ENCODE measurements at regions not wholly inside any gene's neighbourhood (a gene's known extent, or its start where the extent isn't known, plus 50 kb on each side); places are given as distances from the start of the nearest gene placed in this dataset.

- TF ChIP-seq POLR2AphosphoS5 (IDR thresholded peaks at IDR 0.05; ENCODE audit: low read depth) (no peak), GABPA (IDR thresholded peaks at IDR 0.05; ENCODE audit: low read depth) (no peak), REST (IDR thresholded peaks at IDR 0.05; ENCODE audit: insufficient replicate concordance, low read depth) (no peak), SPI1 (IDR thresholded peaks at IDR 0.05; ENCODE audit: borderline replicate concordance, low read depth) (no peak)
- TF ChIP-seq, protein P1, sequence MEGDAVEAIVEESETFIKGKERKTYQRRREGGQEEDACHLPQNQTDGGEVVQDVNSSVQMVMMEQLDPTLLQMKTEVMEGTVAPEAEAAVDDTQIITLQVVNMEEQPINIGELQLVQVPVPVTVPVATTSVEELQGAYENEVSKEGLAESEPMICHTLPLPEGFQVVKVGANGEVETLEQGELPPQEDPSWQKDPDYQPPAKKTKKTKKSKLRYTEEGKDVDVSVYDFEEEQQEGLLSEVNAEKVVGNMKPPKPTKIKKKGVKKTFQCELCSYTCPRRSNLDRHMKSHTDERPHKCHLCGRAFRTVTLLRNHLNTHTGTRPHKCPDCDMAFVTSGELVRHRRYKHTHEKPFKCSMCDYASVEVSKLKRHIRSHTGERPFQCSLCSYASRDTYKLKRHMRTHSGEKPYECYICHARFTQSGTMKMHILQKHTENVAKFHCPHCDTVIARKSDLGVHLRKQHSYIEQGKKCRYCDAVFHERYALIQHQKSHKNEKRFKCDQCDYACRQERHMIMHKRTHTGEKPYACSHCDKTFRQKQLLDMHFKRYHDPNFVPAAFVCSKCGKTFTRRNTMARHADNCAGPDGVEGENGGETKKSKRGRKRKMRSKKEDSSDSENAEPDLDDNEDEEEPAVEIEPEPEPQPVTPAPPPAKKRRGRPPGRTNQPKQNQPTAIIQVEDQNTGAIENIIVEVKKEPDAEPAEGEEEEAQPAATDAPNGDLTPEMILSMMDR (IDR thresholded peaks at IDR 0.05; ENCODE audit: insufficient read depth, low read length): no peak
- H3K27ac ChIP-seq (replicated peaks): no peak overlapping the region
- H3K27me3 ChIP-seq (ENCODE audit: insufficient read depth, poor library complexity, severe bottlenecking): no peaks in the 10 kb centered on the region
- no peak overlapping the region for H3K4me3 ChIP-seq (replicated peaks; ENCODE audit: insufficient read depth, low read length)
- DNase-seq (ENCODE audit: low read depth in 1 of 2, low spot score in 1 of 2): no peak
Measured at GRCh38 chrX:74018253-74018652, 165.7 kb upstream of the XIST start.

- Histone ChIP-seq H3K27me3 (ENCODE audit: insufficient read depth, poor library complexity, severe bottlenecking) (no peaks in the 10 kb centered on the region), H3K4me3 (replicated peaks; ENCODE audit: insufficient read depth, low read length) (no peak overlapping the region), H3K27ac (replicated peaks) (no peak overlapping the region)
- peak; percentile 15 to 72 for DNase-seq (ENCODE audit: low read depth in 1 of 2, low spot score in 1 of 2)
- TF ChIP-seq POLR2AphosphoS5 (IDR thresholded peaks at IDR 0.05; ENCODE audit: low read depth): no peak
- TF ChIP-seq, protein P1 (IDR thresholded peaks at IDR 0.05; ENCODE audit: insufficient read depth, low read length): peak; percentile 26
Measured at GRCh38 chrX:74015379-74016019, 163.0 kb upstream of the XIST start.

DNA sequence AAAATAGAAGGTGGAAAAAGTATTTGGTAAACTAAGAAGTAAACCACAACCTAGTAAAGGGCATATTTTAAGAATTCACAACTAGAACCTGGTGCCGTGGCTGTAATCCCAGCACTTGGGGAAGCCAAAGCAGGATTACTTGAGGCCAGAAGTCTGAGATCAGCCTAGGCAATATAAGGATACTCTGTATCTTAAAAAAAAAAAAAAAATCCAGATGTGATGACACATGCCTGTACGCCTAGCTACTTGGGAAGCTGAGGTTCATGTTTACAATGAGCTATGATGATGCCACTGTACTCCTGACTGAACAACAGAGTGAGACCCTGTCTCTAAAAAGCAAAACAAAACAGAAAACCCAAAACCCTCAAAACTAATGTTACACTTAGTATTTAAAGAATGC is 156.5 kb upstream of the XIST start:
- TF ChIP-seq, protein P1 (IDR thresholded peaks at IDR 0.05; ENCODE audit: insufficient read depth, low read length): no peak
- TF ChIP-seq GABPA (IDR thresholded peaks at IDR 0.05; ENCODE audit: low read depth) (no peak), SPI1 (IDR thresholded peaks at IDR 0.05; ENCODE audit: borderline replicate concordance, low read depth) (no peak), POLR2AphosphoS5 (IDR thresholded peaks at IDR 0.05; ENCODE audit: low read depth) (no peak), REST (IDR thresholded peaks at IDR 0.05; ENCODE audit: insufficient replicate concordance, low read depth) (no peak)
- H3K27ac ChIP-seq (replicated peaks): no peak overlapping the region
- DNase-seq (ENCODE audit: low read depth in 1 of 2, low spot score in 1 of 2): no peak
- H3K4me3 ChIP-seq (replicated peaks; ENCODE audit: insufficient read depth, low read length): no peak overlapping the region
- no peaks in the 10 kb centered on the region for H3K27me3 ChIP-seq (ENCODE audit: insufficient read depth, poor library complexity, severe bottlenecking)

DNA sequence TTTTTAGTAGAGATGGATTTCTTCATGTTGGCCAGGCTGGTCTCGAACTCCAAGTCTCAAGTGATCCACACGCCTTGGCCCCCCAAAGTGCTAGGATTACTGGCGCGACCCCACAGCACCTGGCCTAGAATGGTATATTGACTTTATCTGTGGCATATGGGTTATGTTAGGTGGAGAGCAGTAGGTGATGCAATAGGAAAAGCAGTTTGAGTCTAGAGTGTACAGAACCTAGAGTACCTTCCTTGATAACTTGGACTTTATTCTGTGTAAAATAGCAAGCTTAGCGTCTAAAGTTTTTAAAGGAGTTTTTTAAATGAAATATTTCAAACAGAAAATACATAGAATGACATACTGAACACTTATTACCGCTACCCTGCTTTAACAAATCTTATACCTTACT is 139.5 kb upstream of the XIST start:
- H3K4me3 ChIP-seq (replicated peaks; ENCODE audit: insufficient read depth, low read length): no peak overlapping the region
- no peak overlapping the region for H3K27ac ChIP-seq (replicated peaks)
- no peak for TF ChIP-seq SPI1 (IDR thresholded peaks at IDR 0.05; ENCODE audit: borderline replicate concordance, low read depth)
- TF ChIP-seq REST (IDR thresholded peaks at IDR 0.05; ENCODE audit: insufficient replicate concordance, low read depth): no peak
- no peak for TF ChIP-seq POLR2AphosphoS5 (IDR thresholded peaks at IDR 0.05; ENCODE audit: low read depth)
- no peak for TF ChIP-seq GABPA (IDR thresholded peaks at IDR 0.05; ENCODE audit: low read depth)
- TF ChIP-seq, protein P1 (IDR thresholded peaks at IDR 0.05; ENCODE audit: insufficient read depth, low read length): no peak
- H3K27me3 ChIP-seq (ENCODE audit: insufficient read depth, poor library complexity, severe bottlenecking): no peaks in the 10 kb centered on the region
- DNase-seq (ENCODE audit: low read depth in 1 of 2, low spot score in 1 of 2): no peak
